Fibroblast of pulmonary artery (primary cell): ENCODE measurements at regions not wholly inside any gene's neighbourhood (a gene's known extent, or its start where the extent isn't known, plus 50 kb on each side); places are given as distances from the start of the nearest gene placed in this dataset.

ENCODE experiments used
- DNase-seq: peaks from one replicate; pipeline ENCODE4 v3.0.0-alpha.2; 2010; ENCODE audit warnings: low read depth
- H3K4me3 ChIP-seq: replicated peaks from 2 replicates; pipeline ENCODE4 v1.5.1; 2011; ENCODE audit warnings: low read depth, mild to moderate bottlenecking, control low read depth, low read length, moderate library complexity
- CTCF ChIP-seq: IDR thresholded peaks from 2 replicates; pipeline ENCODE4 v1.5.1; 2011; ENCODE audit warnings: mild to moderate bottlenecking, control low read depth, low read length, inconsistent platforms; ENCODE audit errors: missing control alignments

GRCh38 chr6:101102702-101103101 lies 221.6 kb upstream of the ASCC3 start:
- H3K4me3 ChIP-seq: no peak overlapping the region
- DNase-seq: no peak
- no peak for TF ChIP-seq CTCF

DNA sequence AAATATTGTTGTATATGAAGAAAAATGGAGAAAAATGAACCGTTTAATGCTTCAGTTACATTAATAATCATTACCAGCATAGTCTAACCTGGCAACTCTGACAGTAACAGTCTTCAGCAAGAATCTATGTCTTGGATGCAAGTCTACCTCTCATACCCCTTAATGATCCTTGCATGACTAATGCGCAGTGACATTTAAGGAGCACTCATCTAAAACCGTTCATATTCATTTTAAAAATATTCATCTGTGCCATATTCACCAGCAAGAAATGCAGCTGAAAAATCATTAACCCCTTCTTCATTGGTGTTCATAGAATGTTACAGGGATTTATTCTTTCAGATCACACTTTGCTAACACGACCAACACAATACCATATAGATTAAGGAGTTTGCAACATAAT lies 227.2 kb upstream of the ASCC3 start:
- DNase-seq: no peak
- no peak overlapping the region for H3K4me3 ChIP-seq
- TF ChIP-seq CTCF: no peak

DNA sequence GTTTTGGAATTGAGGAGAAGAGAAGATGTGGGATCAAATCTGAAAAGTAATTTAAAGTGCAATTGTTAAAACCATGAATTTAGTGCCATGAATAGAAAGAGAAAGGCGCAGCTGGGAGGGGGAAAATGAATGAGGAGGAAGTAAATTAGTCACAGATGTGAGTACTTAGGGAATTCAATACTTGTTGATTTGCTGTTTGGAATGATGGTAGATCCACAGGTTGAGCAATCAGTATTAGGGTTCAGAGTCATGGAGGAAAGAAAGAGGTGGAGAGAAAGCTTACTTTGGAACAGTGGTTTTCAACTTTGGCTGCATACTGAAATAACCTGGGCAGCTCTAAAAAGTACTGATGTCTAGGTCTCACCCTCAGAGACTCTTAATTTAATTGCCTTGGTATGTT lies 229.7 kb upstream of the ASCC3 start:
- no peak for TF ChIP-seq CTCF
- no peak overlapping the region for H3K4me3 ChIP-seq
- peak; percentile 6 for DNase-seq

DNA sequence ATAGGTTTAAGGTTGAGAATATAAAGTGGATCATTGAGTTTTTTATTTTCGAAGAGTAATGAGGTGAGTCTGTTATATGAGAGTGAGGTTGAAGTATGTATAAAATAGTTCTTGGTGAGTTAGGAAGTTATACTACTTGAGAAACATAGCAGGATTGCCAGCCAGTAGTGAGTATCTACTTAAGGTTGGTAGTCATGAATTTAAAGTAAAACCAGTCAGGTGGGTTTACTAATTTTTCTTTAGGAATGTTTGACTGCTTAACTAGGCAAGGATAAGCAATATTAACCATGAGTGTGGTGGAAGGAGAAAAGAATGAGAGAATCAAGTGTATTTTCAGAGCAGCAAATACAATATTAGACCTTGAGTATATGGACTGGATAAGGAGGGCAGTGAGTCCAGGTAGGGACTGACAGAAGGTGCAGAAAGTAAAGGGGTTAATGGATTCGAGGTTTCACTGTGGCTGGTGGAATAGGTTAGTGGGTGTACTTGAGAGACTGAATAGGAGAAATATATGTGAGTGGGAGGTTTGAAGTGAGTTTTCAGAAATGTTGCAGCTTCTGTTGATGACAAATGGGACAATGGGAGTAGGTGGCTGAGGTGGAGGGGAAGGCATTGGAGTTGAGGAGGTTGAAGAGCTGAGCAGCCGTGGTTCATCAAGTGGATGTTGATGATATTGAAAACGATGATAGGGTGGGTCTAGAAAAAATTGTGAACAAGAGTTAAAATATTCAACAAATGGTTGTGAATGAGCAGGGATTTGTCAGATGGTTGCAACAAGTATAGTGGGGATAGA lies 232.5 kb upstream of the ASCC3 start:
- DNase-seq: no peak
- H3K4me3 ChIP-seq: no peak overlapping the region
- TF ChIP-seq CTCF: no peak

- peak; percentile 73 for TF ChIP-seq CTCF
- H3K4me3 ChIP-seq: no peak overlapping the region
- DNase-seq: peak; percentile 62
These were observed 233.6 kb upstream of the ASCC3 start for GRCh38 chr6:101114703-101115102.

DNA sequence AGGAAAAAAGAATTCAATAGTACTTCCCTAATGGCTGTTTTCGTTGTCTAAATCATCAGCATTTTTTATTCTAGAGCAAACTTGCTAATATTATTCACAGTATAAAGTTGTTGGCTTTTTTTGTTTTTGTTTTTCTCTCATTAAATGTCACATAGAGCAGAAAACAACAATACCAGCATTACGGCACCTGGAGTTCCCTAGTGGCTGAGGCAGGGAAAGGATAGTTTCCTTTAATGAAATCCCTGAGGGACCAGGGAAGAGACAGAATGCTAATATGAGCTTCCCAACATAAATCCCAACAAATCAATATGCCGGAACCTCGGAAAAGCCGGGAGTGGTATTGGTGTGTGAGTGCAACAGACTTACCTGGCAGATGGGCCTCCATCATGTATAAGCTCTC lies 235.2 kb upstream of the ASCC3 start:
- DNase-seq: no peak
- no peak overlapping the region for H3K4me3 ChIP-seq
- no peak for TF ChIP-seq CTCF
